A549 (cell line): ENCODE measurements at regions not wholly inside any gene's neighbourhood (a gene's known extent, or its start where the extent isn't known, plus 50 kb on each side); places are given as distances from the start of the nearest gene placed in this dataset.

Experiments
- ATAC-seq, 2 experiments: fragments of 200-7000 bp in 1 of 2; fragments of >200 bp in 1 of 2; cut with Nextera tagmentation in 1 of 2; cut with Tn5 transposase in 1 of 2; 3 replicates each; pipeline versions ENCODE4 v1.8.0 to v1.9.1; 2018 to 2020; ENCODE audit warnings: mild to moderate bottlenecking in 1 of 2, moderate library complexity in 1 of 2
- CTCF ChIA-PET: fragments of 300-600 bp; sonication (Branson Sonifier 250); formaldehyde crosslinking; extraction: SDS; loops from one replicate; lab custom pipeline; 2021; ENCODE audit warnings: antibody characterized with exemption, inconsistent platforms; lab: Yijun Ruan, JAX
- POLR2A ChIA-PET: fragments of 350-600 bp; formaldehyde crosslinking; extraction: SDS; loops from one replicate; lab custom pipeline; 2021; ENCODE audit warnings: antibody characterized with exemption, inconsistent platforms; lab: Yijun Ruan, JAX
- DNase-seq, 2 experiments: peaks; one replicate each; pipeline versions ENCODE4 v3.0.0 to v3.0.0-alpha.2; 2011 to 2016; ENCODE audit warnings: low read depth in 1 of 2, low spot score in 1 of 2
- FAIRE-seq: peaks from 2 replicates; lab custom pipeline; 2011; peaks lifted over from hg19 to GRCh38; lab: Jason Lieb, UNC
- H3K27ac ChIP-seq, 2 experiments: fragments of >200 bp; sonication (Bioruptor Twin); formaldehyde crosslinking; 3 replicates each; pipeline ENCODE4 v1.5.1; 2016 to 2017
- H3K4me1 ChIP-seq: fragments of >200 bp; sonication (Bioruptor Twin); formaldehyde crosslinking; 3 replicates; pipeline ENCODE4 v1.6.1; 2016
- H3K4me2 ChIP-seq: fragments of >200 bp; sonication (Bioruptor Twin); formaldehyde crosslinking; 3 replicates; pipeline ENCODE4 v1.6.1; 2016
- H3K4me3 ChIP-seq: fragments of >200 bp; sonication (Bioruptor Twin); formaldehyde crosslinking; 3 replicates; pipeline ENCODE4 v1.5.1; 2016
- H3K9me3 ChIP-seq: fragments of >200 bp; sonication (Bioruptor Twin); formaldehyde crosslinking; 3 replicates; pipeline ENCODE4 v1.6.1; 2016
- BHLHE40 ChIP-seq: IDR thresholded peaks from 2 replicates; pipeline ENCODE4 v1.6.1; 2012; ENCODE audit warnings: low read depth, low read length, inconsistent platforms
- CBX8 ChIP-seq: fragments of 200-600 bp; sonication (generic); IDR thresholded peaks from 2 replicates; pipeline ENCODE4 v1.6.1; 2016
- CEBPB ChIP-seq, 2 experiments: fragments of >200 bp in 1 of 2; sonication (Bioruptor Twin) in 1 of 2; formaldehyde crosslinking in 1 of 2; IDR thresholded peaks; 2 replicates each; pipeline ENCODE4 v1.6.1; 2012 to 2016
- CHD2 ChIP-seq: fragments of 150-350 bp; IDR thresholded peaks from 2 replicates; pipeline ENCODE4 v1.6.1; 2014; ENCODE audit warnings: low read length; ENCODE audit not compliant: partially characterized antibody
- EP300 ChIP-seq, 2 experiments: fragments of >200 bp; sonication (Bioruptor Twin); formaldehyde crosslinking; IDR thresholded peaks; 2 replicates in 1 of 2; 3 replicates in 1 of 2; pipeline ENCODE4 v1.6.1; 2016 to 2017
- FOSB ChIP-seq: fragments of 250-450 bp; sonication (Bioruptor Pico); IDR thresholded peaks from 2 replicates; pipeline ENCODE4 v1.5.0; 2020; ENCODE audit warnings: mild to moderate bottlenecking, moderate library complexity
- GATA3 ChIP-seq: IDR thresholded peaks from 2 replicates; pipeline ENCODE4 v1.6.1; 2012; ENCODE audit warnings: borderline replicate concordance
- MYC ChIP-seq: IDR thresholded peaks from 2 replicates; pipeline ENCODE4 v1.6.1; 2012; ENCODE audit warnings: mild to moderate bottlenecking, inconsistent platforms, low read length, improper control_type of control experiment, borderline replicate concordance
- NFE2L2 ChIP-seq: fragments of 150-350 bp; conservative IDR thresholded peaks from 2 replicates; pipeline ENCODE4 v1.6.1; 2014; ENCODE audit warnings: low read length
- NR3C1 ChIP-seq: fragments of >200 bp; sonication (Bioruptor Twin); formaldehyde crosslinking; IDR thresholded peaks from 3 replicates; pipeline ENCODE4 v1.6.1; 2017
- PHF8 ChIP-seq: fragments of 200-600 bp; sonication (generic); IDR thresholded peaks from 2 replicates; pipeline ENCODE4 v1.6.1; 2016; ENCODE audit warnings: low read depth, mild to moderate bottlenecking, antibody characterized with exemption, moderate library complexity, borderline replicate concordance
- RARB ChIP-seq: fragments of 250-450 bp; sonication (Bioruptor Pico); IDR thresholded peaks from 2 replicates; pipeline ENCODE4 v1.8.0; 2021; ENCODE audit warnings: mild to moderate bottlenecking, moderate library complexity
- RFX5 ChIP-seq: fragments of 450-650 bp; IDR thresholded peaks from 2 replicates; pipeline ENCODE4 v1.7.1; 2014; ENCODE audit warnings: antibody characterized with exemption, mild to moderate bottlenecking, moderate library complexity
- RNF2 ChIP-seq: fragments of 200-600 bp; sonication (generic); IDR thresholded peaks from 2 replicates; pipeline ENCODE4 v1.6.1; 2016; ENCODE audit warnings: low read depth, mild to moderate bottlenecking, antibody characterized with exemption, moderate library complexity, borderline replicate concordance
- ZC3H11A ChIP-seq: fragments of 450-650 bp; IDR thresholded peaks from 2 replicates; pipeline ENCODE4 v1.6.1; 2014; ENCODE audit warnings: antibody characterized with exemption, mild to moderate bottlenecking
- ZNF302 ChIP-seq: fragments of 250-450 bp; sonication (Bioruptor Pico); IDR thresholded peaks from 2 replicates; pipeline ENCODE4 v1.9.0; 2021; ENCODE audit warnings: inconsistent platforms, mild to moderate bottlenecking, moderate library complexity
- WGBS: methylation state at CpG from one replicate; pipeline ENCODE4 v1.1.6; 2017; ENCODE audit errors: missing lambda C conversion rate; 5-methylcytosine and 5-hydroxymethylcytosine counted together
- TF ChIP-seq, protein P1 (sequence below): fragments of 450-650 bp; IDR thresholded peaks from 2 replicates; pipeline ENCODE4 v1.6.1; 2014; ENCODE audit warnings: antibody characterized with exemption
- TF ChIP-seq, protein P2 (sequence below): IDR thresholded peaks from 2 replicates; pipeline ENCODE4 v1.6.1; 2012
- TF ChIP-seq, protein P3 (sequence below): fragments of 200-600 bp; sonication (generic); IDR thresholded peaks from 2 replicates; pipeline ENCODE4 v1.6.1; 2016; ENCODE audit warnings: antibody characterized with exemption, mild to moderate bottlenecking, moderate library complexity
- TF ChIP-seq, protein P4 (sequence below): fragments of >200 bp; sonication (Bioruptor Twin); formaldehyde crosslinking; IDR thresholded peaks from 3 replicates; pipeline ENCODE4 v1.6.1; 2016
- TF ChIP-seq, protein P5 (sequence below): IDR thresholded peaks from 2 replicates; pipeline ENCODE4 v1.6.1; 2012; ENCODE audit warnings: low read depth, borderline replicate concordance
- TF ChIP-seq, protein P6 (sequence below): fragments of 250-450 bp; sonication (Bioruptor Pico); IDR thresholded peaks from 2 replicates; pipeline ENCODE4 v1.5.0; 2020; ENCODE audit warnings: low read depth, mild to moderate bottlenecking, moderate library complexity

DNA sequence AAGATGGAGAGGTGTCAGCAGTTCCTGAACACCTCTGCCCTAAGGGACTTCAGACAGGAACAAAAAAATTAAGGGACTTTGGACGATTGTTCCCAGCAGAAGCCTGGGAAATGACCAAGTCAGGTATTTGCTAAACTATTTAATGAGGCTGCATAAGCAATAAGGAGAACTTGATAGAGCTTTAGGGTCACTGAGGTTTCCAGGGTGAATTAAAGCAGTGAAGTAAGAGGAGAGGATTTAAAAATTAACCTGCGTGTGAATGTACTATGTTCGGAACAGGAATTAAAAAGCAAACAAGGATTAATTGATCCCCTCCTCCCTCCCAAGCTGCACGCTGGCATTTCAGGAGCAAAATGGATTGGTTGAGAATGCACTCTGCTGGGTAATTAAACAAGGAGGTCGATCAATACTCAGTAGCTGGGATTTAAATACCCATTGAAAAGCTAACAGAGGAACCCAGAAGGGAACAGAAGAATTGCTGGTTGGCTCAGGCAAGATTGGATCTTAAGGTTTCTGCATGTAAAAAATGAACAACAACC, 157.2 kb downstream of the RNF152 start (continued):
- TF ChIP-seq, protein P1, sequence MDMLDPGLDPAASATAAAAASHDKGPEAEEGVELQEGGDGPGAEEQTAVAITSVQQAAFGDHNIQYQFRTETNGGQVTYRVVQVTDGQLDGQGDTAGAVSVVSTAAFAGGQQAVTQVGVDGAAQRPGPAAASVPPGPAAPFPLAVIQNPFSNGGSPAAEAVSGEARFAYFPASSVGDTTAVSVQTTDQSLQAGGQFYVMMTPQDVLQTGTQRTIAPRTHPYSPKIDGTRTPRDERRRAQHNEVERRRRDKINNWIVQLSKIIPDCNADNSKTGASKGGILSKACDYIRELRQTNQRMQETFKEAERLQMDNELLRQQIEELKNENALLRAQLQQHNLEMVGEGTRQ, result no peak
- no peak for TF ChIP-seq CEBPB (IDR thresholded peaks at IDR 0.05)
- no peak for TF ChIP-seq ZNF302 (CRISPR knock-in tag)

DNA sequence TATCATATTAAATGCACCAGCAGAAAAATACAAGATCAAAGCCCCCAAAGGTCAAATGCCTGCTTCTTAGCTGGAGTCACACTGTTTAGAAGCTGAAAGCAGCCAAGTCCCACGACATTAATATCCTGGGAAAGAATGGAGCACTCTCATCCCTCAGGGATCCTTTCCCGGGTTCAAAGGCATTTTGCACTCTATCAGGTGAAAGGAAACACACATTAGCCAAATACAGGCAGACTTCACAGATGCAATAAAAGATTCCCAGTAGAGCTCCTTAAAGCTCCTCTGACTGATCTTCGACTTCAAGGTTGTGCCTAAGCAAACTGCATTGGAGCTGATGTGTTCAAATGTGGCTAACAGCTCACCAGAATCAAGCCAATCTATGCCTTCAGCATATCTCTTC, 158.4 kb downstream of the RNF152 start:
- Histone ChIP-seq H3K4me1 (no peaks in the 10 kb centered on the region), H3K27ac (no peak overlapping the region), H3K4me2 (no peak overlapping the region), H3K9me3 (no peaks in the 10 kb centered on the region), H3K4me3 (no peak overlapping the region)
- 9% methylated on average over 3 of the region's 3 CpGs for WGBS
- no peak for FAIRE-seq
- no peak for DNase-seq
- TF ChIP-seq, protein P2, sequence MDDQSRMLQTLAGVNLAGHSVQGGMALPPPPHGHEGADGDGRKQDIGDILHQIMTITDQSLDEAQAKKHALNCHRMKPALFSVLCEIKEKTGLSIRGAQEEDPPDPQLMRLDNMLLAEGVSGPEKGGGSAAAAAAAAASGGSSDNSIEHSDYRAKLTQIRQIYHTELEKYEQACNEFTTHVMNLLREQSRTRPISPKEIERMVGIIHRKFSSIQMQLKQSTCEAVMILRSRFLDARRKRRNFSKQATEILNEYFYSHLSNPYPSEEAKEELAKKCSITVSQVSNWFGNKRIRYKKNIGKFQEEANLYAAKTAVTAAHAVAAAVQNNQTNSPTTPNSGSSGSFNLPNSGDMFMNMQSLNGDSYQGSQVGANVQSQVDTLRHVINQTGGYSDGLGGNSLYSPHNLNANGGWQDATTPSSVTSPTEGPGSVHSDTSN, result no peak
- TF ChIP-seq, protein P3, sequence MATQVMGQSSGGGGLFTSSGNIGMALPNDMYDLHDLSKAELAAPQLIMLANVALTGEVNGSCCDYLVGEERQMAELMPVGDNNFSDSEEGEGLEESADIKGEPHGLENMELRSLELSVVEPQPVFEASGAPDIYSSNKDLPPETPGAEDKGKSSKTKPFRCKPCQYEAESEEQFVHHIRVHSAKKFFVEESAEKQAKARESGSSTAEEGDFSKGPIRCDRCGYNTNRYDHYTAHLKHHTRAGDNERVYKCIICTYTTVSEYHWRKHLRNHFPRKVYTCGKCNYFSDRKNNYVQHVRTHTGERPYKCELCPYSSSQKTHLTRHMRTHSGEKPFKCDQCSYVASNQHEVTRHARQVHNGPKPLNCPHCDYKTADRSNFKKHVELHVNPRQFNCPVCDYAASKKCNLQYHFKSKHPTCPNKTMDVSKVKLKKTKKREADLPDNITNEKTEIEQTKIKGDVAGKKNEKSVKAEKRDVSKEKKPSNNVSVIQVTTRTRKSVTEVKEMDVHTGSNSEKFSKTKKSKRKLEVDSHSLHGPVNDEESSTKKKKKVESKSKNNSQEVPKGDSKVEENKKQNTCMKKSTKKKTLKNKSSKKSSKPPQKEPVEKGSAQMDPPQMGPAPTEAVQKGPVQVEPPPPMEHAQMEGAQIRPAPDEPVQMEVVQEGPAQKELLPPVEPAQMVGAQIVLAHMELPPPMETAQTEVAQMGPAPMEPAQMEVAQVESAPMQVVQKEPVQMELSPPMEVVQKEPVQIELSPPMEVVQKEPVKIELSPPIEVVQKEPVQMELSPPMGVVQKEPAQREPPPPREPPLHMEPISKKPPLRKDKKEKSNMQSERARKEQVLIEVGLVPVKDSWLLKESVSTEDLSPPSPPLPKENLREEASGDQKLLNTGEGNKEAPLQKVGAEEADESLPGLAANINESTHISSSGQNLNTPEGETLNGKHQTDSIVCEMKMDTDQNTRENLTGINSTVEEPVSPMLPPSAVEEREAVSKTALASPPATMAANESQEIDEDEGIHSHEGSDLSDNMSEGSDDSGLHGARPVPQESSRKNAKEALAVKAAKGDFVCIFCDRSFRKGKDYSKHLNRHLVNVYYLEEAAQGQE, result no peak
- TF ChIP-seq RNF2 (no peak), NFE2L2 (no peak), PHF8 (no peak), RARB (no peak), ZC3H11A (no peak), RFX5 (no peak), EP300 (IDR thresholded peaks at IDR 0.05) (no peak), MYC (no peak), CBX8 (no peak), CHD2 (no peak), BHLHE40 (no peak), GATA3 (no peak), ZNF302 (CRISPR knock-in tag) (no peak), FOSB (CRISPR knock-in tag) (no peak), NR3C1 (no peak)
- TF ChIP-seq, protein P4, sequence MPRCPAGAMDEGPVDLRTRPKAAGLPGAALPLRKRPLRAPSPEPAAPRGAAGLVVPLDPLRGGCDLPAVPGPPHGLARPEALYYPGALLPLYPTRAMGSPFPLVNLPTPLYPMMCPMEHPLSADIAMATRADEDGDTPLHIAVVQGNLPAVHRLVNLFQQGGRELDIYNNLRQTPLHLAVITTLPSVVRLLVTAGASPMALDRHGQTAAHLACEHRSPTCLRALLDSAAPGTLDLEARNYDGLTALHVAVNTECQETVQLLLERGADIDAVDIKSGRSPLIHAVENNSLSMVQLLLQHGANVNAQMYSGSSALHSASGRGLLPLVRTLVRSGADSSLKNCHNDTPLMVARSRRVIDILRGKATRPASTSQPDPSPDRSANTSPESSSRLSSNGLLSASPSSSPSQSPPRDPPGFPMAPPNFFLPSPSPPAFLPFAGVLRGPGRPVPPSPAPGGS, result no peak
- TF ChIP-seq, protein P5, sequence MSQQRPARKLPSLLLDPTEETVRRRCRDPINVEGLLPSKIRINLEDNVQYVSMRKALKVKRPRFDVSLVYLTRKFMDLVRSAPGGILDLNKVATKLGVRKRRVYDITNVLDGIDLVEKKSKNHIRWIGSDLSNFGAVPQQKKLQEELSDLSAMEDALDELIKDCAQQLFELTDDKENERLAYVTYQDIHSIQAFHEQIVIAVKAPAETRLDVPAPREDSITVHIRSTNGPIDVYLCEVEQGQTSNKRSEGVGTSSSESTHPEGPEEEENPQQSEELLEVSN, result no peak
- TF ChIP-seq, protein P6, sequence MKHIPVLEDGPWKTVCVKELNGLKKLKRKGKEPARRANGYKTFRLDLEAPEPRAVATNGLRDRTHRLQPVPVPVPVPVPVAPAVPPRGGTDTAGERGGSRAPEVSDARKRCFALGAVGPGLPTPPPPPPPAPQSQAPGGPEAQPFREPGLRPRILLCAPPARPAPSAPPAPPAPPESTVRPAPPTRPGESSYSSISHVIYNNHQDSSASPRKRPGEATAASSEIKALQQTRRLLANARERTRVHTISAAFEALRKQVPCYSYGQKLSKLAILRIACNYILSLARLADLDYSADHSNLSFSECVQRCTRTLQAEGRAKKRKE, result no peak
- ChIA-PET CTCF (no interaction called here), POLR2A (no interaction called here)
- ATAC-seq, result no peak
